Renal cortical epithelial cell (primary cell): ENCODE measurements at regions not wholly inside any gene's neighbourhood (a gene's known extent, or its start where the extent isn't known, plus 50 kb on each side); places are given as distances from the start of the nearest gene placed in this dataset.
A peak's percentile ranks its signal among the peaks of the same experiment; 100 is the strongest.

Experiments
- DNase-seq: peaks from one replicate; pipeline ENCODE4 v3.0.0-alpha.2; 2011; ENCODE audit warnings: low read depth

- no peak for DNase-seq
Observed at GRCh38 chr2:70397186-70397585, 95.3 kb upstream of the FAM136A start.

DNA sequence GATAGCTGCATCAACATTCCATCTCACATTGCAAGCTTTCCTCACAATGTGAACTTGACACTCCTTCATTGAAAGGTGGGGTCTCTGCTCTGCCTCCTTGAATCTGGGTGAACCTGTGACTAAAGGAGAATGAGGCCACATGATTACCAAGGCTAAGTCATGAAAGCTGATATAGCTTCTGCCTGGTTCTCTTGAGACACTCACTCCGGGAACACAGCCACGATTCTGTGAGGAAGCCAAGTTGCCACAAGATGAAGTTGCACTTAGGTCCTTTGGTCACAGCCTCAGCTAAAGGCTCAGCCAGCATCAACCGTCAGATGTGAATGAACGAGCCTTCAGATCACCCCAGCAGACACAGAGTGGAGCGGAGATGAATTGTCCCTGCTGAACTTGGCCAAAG is 94.7 kb upstream of the FAM136A start:
- no peak for DNase-seq

GRCh38 chr2:70393881-70394280 is 92.0 kb upstream of the FAM136A start:
- no peak for DNase-seq

GRCh38 chr2:70391988-70392387 is 90.1 kb upstream of the FAM136A start:
- DNase-seq: no peak

DNA sequence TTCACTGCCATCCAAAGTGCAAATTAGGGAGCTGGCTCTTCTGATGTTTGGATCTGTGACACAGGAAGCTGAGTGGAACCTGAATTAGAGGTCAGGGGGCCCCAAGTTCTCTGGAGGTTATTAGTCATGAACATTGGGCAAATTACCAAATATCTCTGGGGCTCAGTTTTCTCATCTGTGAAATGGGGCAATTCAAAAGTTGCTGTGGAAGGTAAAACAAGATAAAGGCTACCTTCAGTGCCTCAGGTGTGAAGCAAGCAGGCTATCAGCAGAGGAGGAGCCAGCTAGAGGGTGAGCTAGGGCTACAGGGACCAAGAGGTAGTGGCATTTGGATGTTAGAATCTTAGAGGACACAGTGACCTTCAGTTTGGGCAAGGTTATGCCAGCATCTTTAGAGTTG is 89.4 kb upstream of the FAM136A start:
- no peak for DNase-seq

GRCh38 chr2:70388813-70389212 is 86.9 kb upstream of the FAM136A start:
- no peak for DNase-seq

DNA sequence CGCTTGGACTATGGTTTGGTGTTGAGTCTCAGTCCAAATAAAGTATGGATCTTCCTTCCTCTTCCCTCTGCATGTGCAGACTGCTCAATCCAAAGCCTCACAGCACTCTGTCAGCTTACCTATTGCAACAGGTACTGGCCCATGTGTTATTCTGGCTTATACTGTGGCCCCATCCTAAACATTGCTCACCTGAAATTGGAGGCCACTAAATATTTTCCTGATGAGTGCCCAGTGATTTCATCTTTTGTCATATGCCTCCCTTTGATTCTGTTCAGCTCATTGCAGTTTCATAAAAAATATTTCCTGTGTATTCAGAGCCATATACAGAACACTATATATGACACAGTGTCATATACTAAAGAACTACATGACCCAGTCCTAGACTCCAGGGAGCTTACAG is 86.3 kb upstream of the FAM136A start:
- DNase-seq: no peak

DNA sequence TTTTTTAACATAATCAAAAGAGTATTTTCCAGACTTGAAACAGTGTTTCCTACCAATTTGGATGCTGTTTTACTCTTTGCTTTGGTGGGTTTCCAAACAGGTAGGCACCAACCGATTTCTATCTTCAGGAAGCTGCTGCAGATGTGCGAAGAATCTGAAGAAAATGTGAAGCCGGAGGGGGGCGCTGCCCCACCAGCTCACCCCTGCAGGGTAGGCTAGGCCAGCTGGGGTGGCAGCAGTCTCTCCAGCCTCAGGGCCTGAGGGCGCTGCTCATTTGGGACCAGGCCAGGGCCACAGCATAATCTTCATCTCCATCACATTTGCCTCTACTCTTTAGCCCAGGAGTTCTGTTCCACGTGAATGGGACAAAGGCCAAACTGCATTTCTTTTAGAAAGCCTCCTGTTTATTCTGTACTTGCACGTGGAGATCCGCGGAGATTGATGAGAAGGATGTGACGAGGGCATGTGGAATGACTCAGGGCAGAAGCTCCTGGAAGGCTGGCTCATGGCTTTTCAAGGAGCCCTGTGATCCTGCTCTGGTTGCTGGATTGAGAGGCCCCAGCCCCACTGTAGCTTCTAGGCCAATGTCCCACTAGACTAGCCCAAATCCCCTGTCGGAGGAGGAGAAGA is 84.2 kb upstream of the FAM136A start:
- no peak for DNase-seq

- no peak for DNase-seq
Observed at GRCh38 chr2:70385204-70385603, 83.3 kb upstream of the FAM136A start.

- peak; percentile 19 for DNase-seq
Observed at GRCh38 chr2:70381821-70382220, 80.0 kb upstream of the FAM136A start.

- DNase-seq: peak; percentile 45
Observed at GRCh38 chr2:70381235-70381634, 79.4 kb upstream of the FAM136A start.

GRCh38 chr2:70380621-70381020 is 78.8 kb upstream of the FAM136A start:
- no peak for DNase-seq

DNA sequence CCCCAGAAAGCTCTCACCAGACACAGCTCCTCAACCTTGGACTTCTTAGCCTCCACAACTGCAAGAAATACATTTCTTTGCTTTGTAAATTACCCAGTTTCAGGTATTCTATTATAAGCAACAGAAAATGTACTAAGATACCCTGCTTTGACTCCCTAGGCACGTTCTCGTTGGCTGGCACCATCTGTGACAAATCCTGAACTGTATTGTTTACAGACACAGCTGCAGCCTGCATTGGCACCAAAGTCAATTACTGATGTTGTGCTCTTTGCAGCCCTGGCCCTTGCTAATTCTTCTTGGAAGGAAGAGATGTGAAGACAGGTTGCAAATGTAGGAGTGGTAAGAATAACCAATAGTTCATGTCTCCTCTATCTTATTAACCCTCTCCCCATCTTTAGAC is 72.7 kb upstream of the FAM136A start:
- no peak for DNase-seq

DNA sequence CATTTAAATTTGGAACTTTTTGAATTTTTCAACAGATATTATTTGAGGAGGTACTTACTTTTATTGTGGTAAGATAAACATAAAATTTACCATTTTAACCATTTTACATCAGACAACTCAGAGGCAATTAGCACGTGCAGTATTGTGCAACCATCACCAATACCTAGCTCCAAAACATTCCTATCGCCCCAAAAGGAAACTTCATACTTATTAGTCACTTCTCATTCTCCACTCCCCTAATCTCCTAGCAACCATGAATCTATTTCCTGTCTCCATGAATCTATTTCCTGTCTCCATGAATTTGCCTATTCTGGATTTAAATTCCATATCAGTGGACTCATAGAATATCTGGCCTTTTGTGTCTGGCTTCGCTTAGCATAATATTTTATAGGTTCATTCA is 69.9 kb upstream of the FAM136A start:
- DNase-seq: peak; percentile 72

- no peak for DNase-seq
Observed at GRCh38 chr2:70369082-70369481, 67.2 kb upstream of the FAM136A start.

DNA sequence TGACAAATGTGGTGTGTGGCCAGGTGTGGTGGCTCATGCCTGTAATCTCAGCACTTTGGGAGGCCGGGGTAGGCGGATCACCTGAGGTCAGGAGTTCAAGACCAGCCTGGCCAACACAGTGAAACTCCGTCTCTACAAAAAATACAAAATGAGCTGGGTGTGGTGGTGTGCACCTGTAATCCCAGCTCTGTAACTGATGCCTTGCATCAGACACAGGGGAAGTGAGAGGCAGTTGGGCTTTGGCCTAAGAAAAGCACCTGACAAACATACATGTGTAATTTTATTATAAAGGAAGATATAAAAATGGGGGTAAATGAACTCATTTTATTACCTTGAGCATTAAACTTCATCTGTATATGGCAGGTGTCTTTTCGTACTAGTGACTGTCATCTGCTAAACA is 66.7 kb upstream of the FAM136A start:
- no peak for DNase-seq

GRCh38 chr2:70367722-70368323 is 66.0 kb upstream of the FAM136A start:
- DNase-seq: peak; percentile 32

GRCh38 chr2:70362661-70363060 is 60.8 kb upstream of the FAM136A start:
- no peak for DNase-seq

DNA sequence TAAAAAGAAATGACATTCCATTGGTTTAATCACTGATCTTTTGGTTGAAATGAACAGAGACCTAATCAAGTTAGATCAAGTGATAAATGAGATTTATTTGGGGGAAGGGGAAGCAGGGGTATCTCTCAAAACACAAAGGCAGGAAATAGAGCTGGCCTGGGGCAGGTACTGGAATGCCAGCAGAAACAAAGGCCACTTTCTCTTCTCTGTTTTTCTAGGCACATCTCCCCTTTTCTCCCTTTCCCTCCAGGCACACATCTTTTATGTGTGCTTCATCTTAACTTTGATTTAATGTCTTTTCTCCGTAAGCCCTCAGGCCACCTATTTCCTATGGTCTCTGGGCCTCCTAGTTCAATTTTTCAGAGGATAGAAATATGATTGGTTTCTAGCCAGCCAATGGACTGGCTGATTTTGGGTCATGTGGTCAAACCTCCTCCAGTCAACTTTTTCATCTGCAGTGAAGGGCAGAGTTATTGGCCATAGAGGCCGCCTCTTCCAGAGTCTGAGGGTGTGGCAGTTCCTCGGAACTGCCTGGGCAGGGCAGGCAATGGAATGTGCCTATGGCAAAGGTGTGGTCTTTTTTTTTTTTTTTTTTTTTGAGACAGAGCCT is 58.9 kb upstream of the FAM136A start:
- DNase-seq: no peak

- DNase-seq: no peak
Observed at GRCh38 chr2:70357684-70358071, 55.8 kb upstream of the FAM136A start.

- no peak for DNase-seq
Observed at GRCh38 chr2:70356941-70357683, 55.2 kb upstream of the FAM136A start.

DNA sequence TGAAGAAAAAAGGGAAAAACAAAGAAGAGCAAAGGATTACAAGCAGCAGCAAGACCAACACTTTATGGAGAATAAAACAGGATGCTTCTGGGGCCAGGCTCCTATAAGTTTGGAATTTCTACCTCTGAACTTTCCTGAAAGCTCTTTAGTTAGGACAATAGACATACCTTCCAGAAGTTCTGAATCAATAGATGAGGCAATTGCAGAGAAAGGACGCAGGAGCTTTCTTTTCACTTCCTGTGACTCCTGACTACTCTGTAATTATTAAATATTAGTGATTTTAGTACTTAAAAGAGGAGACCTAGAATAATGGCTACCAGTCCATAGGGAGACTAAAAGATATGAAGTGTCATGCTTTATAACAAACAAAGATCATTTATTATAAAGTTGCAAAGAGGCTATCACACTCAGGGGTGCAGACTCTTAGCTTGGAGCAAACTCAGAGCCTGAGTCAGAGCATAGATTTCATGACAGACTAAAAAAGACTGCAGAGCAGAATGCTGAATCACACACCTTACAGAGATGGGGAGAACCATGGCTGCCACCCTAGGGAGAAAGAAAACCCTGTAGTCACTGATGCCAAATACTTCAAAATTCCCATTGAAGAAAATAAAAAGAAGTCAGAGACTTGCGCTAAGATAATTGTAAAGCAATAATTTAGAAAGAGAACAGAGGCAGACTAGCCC is 52.5 kb upstream of the FAM136A start:
- DNase-seq: peak; percentile 33
